H1 (cell line): ENCODE measurements at regions not wholly inside any gene's neighbourhood (a gene's known extent, or its start where the extent isn't known, plus 50 kb on each side); places are given as distances from the start of the nearest gene placed in this dataset.
A peak's percentile ranks its signal among the peaks of the same experiment; 100 is the strongest.

Experiments
- CTCF ChIA-PET: fragments of 300-600 bp; sonication (Branson Sonifier 250); formaldehyde crosslinking; loops from one replicate; lab custom pipeline; 2021; ENCODE audit not compliant: partially characterized antibody; lab: Charles Lee
- POLR2A ChIA-PET: fragments of 300-600 bp; sonication (Branson Sonifier 250); formaldehyde crosslinking; loops from one replicate; lab custom pipeline; 2021; ENCODE audit warnings: inconsistent platforms; ENCODE audit not compliant: partially characterized antibody; lab: Charles Lee
- DNase-seq, 2 experiments: peaks; one replicate each; pipeline versions ENCODE4 v3.0.0 to v3.0.0-alpha.2; 2010 to 2022; ENCODE audit warnings: low spot score in 2 of 2, low read depth in 1 of 2, mixed read lengths in 1 of 2
- FAIRE-seq: peaks from 2 replicates; lab custom pipeline; 2011; peaks lifted over from hg19 to GRCh38; lab: Jason Lieb, UNC
- H2AFZ ChIP-seq: 2 replicates; pipeline ENCODE4 v1.8.1; 2012; ENCODE audit warnings: low read length, inconsistent platforms
- H2AK5ac ChIP-seq: 2 replicates; pipeline ENCODE4 v1.6.1; 2013; ENCODE audit warnings: low read depth, low read length
- H2BK120ac ChIP-seq: replicated peaks from 2 replicates; pipeline ENCODE3; 2013; ENCODE audit warnings: low read depth, low read length, inconsistent platforms
- H2BK12ac ChIP-seq: 2 replicates; pipeline ENCODE4 v1.6.1; 2013; ENCODE audit warnings: low read depth, low read length
- H2BK15ac ChIP-seq: 2 replicates; pipeline ENCODE4 v1.6.1; 2013; ENCODE audit warnings: low read length
- H2BK20ac ChIP-seq: 2 replicates; pipeline ENCODE4 v1.6.1; 2013; ENCODE audit warnings: low read length
- H2BK5ac ChIP-seq: 2 replicates; pipeline ENCODE4 v1.6.1; 2013; ENCODE audit warnings: low read depth, low read length
- H3K14ac ChIP-seq: 2 replicates; pipeline ENCODE4 v1.6.1; 2013; ENCODE audit warnings: inconsistent platforms; ENCODE audit not compliant: insufficient read length
- H3K18ac ChIP-seq: 2 replicates; pipeline ENCODE4 v1.6.1; 2013; ENCODE audit warnings: low read length; ENCODE audit errors: extremely low read depth
- H3K23ac ChIP-seq: 2 replicates; pipeline ENCODE4 v1.6.1; 2013; ENCODE audit warnings: inconsistent platforms; ENCODE audit not compliant: insufficient read length
- H3K23me2 ChIP-seq: 2 replicates; pipeline ENCODE4 v1.6.1; 2013; ENCODE audit warnings: low read depth, low read length
- H3K27ac ChIP-seq: 2 replicates; pipeline ENCODE4 v1.6.1; 2011; ENCODE audit warnings: low read depth, low read length, inconsistent platforms
- H3K27me3 ChIP-seq, 4 experiments: replicated peaks in 1 of 4; 1 replicate in 1 of 4; 2 replicates in 3 of 4; pipeline versions ENCODE4 v1.6.1 to v1.8.1; 2011 to 2013; ENCODE audit warnings: low read length in 3 of 4, mild to moderate bottlenecking in 3 of 4, inconsistent platforms in 2 of 4, mixed read lengths in 2 of 4, moderate library complexity in 1 of 4; ENCODE audit not compliant: control insufficient read depth in 3 of 4, insufficient read depth in 3 of 4; ENCODE audit errors: extremely low read depth in 1 of 4
- H3K36me3 ChIP-seq, 4 experiments: 2 replicates each; pipeline versions ENCODE4 v1.6.1 to v1.8.1; 2011 to 2013; ENCODE audit warnings: mild to moderate bottlenecking in 4 of 4, low read length in 3 of 4, moderate library complexity in 2 of 4, control low read depth in 1 of 4, inconsistent platforms in 1 of 4; ENCODE audit not compliant: insufficient read depth in 4 of 4, control insufficient read depth in 2 of 4
- H3K4ac ChIP-seq: replicated peaks from 2 replicates; pipeline ENCODE3; 2013; ENCODE audit warnings: low read length, low read depth, mixed read lengths, inconsistent platforms; ENCODE audit not compliant: insufficient read length
- H3K4me1 ChIP-seq, 4 experiments: replicated peaks in 1 of 4; 1 replicate in 1 of 4; 2 replicates in 3 of 4; pipeline versions ENCODE4 v1.6.1 to v1.8.1; 2011 to 2013; ENCODE audit warnings: low read length in 3 of 4, inconsistent platforms in 2 of 4, mixed read lengths in 1 of 4; ENCODE audit not compliant: insufficient read depth in 4 of 4, control insufficient read depth in 3 of 4
- H3K4me2 ChIP-seq, 2 experiments: 2 replicates each; pipeline versions ENCODE4 v1.6.1 to v1.8.1; 2011 to 2013; ENCODE audit warnings: low read depth in 2 of 2, low read length in 2 of 2, control low read depth in 1 of 2, inconsistent platforms in 1 of 2, mild to moderate bottlenecking in 1 of 2; ENCODE audit not compliant: insufficient read depth in 1 of 2
- H3K4me3 ChIP-seq, 4 experiments: fragments of 200-600, 300-600 bp in 1 of 4; sonication (generic), shearing (Covaris generic), sonication (Bioruptor Twin) in 1 of 4; 2 replicates each; pipeline versions ENCODE4 v1.5.1 to v1.8.1; 2011 to 2016; ENCODE audit warnings: low read length in 4 of 4, low read depth in 3 of 4, control low read depth in 2 of 4, inconsistent platforms in 2 of 4, mild to moderate bottlenecking in 2 of 4, mixed read lengths in 1 of 4, moderate library complexity in 1 of 4; ENCODE audit not compliant: insufficient read depth in 2 of 4; ENCODE audit errors: extremely low read depth in 1 of 4
- H3K56ac ChIP-seq: replicated peaks from 2 replicates; pipeline ENCODE3; 2013; ENCODE audit warnings: low read depth, mild to moderate bottlenecking, mixed read lengths, low read length, inconsistent platforms; ENCODE audit not compliant: insufficient read length
- H3K79me1 ChIP-seq: 2 replicates; pipeline ENCODE4 v1.6.1; 2013; ENCODE audit warnings: low read depth, low read length, control low read depth
- H3K79me2 ChIP-seq, 2 experiments: 2 replicates each; pipeline versions ENCODE4 v1.6.1 to v1.8.1; 2012 to 2013; ENCODE audit warnings: low read length in 2 of 2, mild to moderate bottlenecking in 2 of 2, inconsistent platforms in 1 of 2; ENCODE audit not compliant: insufficient read depth in 2 of 2, control insufficient read depth in 1 of 2
- H3K9ac ChIP-seq, 4 experiments: replicated peaks in 1 of 4; 1 replicate in 1 of 4; 2 replicates in 3 of 4; pipeline versions ENCODE4 v1.6.1 to v1.8.1; 2011 to 2013; ENCODE audit warnings: low read depth in 3 of 4, low read length in 3 of 4, control low read depth in 2 of 4, mild to moderate bottlenecking in 2 of 4, moderate library complexity in 2 of 4, inconsistent platforms in 1 of 4; ENCODE audit errors: extremely low read depth in 1 of 4
- H3K9me3 ChIP-seq, 2 experiments: 2 replicates each; pipeline versions ENCODE4 v1.6.1 to v1.8.1; 2012 to 2013; ENCODE audit warnings: mild to moderate bottlenecking in 2 of 2, moderate library complexity in 2 of 2, control low read depth in 1 of 2, inconsistent platforms in 1 of 2, low read depth in 1 of 2, low read length in 1 of 2, mixed read lengths in 1 of 2; ENCODE audit not compliant: insufficient read depth in 2 of 2
- H4K20me1 ChIP-seq, 2 experiments: replicated peaks in 1 of 2; 2 replicates each; pipeline versions ENCODE3 to v1.8.1; 2011 to 2013; ENCODE audit warnings: inconsistent platforms in 2 of 2, low read length in 2 of 2, mild to moderate bottlenecking in 1 of 2; ENCODE audit not compliant: insufficient read depth in 2 of 2, control insufficient read depth in 1 of 2
- H4K5ac ChIP-seq: 2 replicates; pipeline ENCODE4 v1.6.1; 2013; ENCODE audit warnings: low read length, low read depth, mixed read lengths, inconsistent platforms; ENCODE audit not compliant: insufficient read length
- H4K8ac ChIP-seq: 2 replicates; pipeline ENCODE4 v1.8.0; 2013; ENCODE audit warnings: mild to moderate bottlenecking, moderate library complexity, low read length, inconsistent platforms; ENCODE audit not compliant: insufficient read depth; ENCODE audit errors: extremely low read depth
- H4K91ac ChIP-seq: replicated peaks from 2 replicates; pipeline ENCODE3; 2013; ENCODE audit warnings: low read length, mixed read lengths, inconsistent platforms; ENCODE audit not compliant: insufficient read length
- WGBS, 2 experiments: shearing (Covaris generic) in 1 of 2; methylation state at CpG; one replicate each; pipeline versions ENCODE4 v1.1.6 to v1.1.7; 2013 to 2015; ENCODE audit warnings: low lambda C conversion rate in 2 of 2, mixed read lengths in 2 of 2, inconsistent platforms in 1 of 2, low coverage in 1 of 2, missing lambda C conversion rate in 1 of 2; ENCODE audit not compliant: insufficient replicate concordance in 2 of 2, insufficient coverage in 1 of 2, insufficient read length in 1 of 2; ENCODE audit errors: extremely low coverage in 1 of 2, missing lambda C conversion rate in 1 of 2; 5-methylcytosine and 5-hydroxymethylcytosine counted together
- TF ChIP-seq, protein P1 (sequence below): IDR thresholded peaks from 2 replicates; pipeline ENCODE4 v1.6.1; 2011; ENCODE audit warnings: low read length, improper control_type of control experiment

DNA sequence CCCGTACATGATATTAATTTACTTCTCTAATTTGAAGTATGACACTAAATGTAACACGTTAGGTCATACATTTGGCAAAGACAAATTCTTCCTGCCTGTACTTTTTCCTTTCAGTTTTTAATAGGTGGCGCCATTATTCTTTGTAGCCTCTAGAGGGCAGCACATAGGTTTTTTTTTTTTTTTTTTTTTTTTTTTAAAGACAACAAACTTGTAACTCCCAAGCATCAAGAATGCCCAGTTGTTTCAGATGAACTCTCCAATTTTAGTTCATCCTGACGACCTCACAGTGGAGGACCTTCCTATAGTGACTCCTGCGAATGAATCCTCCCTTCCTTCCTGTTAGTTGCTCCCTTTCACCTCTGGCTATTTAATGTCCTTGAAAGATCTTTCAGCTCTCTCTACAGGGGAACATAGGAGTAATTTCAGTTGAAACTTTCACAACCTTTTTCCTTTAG is 139.3 kb upstream of the HDAC9 start:
- no peak overlapping the region for H4K5ac ChIP-seq
- H3K27ac ChIP-seq: no peak overlapping the region
- H2AK5ac ChIP-seq: no peak overlapping the region
- no peaks in the 10 kb centered on the region for H3K79me1 ChIP-seq
- H2BK20ac ChIP-seq: no peak overlapping the region
- H2BK12ac ChIP-seq: no peak overlapping the region
- ChIA-PET CTCF (interaction anchor here (0.6 to 3.8 kb wide), 30 partner anchors 9 to 318 kb away, joined by 3 to 53 read pairs (median 4); partner anchors contain the start of gene HDAC9), POLR2A (interaction anchor here (0.7 kb wide), 1 partner anchor 1861 kb away, joined by 3 read pairs; the partner anchor contains the start of gene MACC1)
- no peak overlapping the region for H3K23ac ChIP-seq
- no peak overlapping the region for H3K4me2 ChIP-seq
- H3K27me3 ChIP-seq: no peaks in the 10 kb centered on the region
- H3K9ac ChIP-seq: no peak overlapping the region
- H3K56ac ChIP-seq: no peak overlapping the region
- FAIRE-seq (no peak), DNase-seq (no peak)
- H4K91ac ChIP-seq: no peak overlapping the region
- H4K8ac ChIP-seq: no peak overlapping the region
- no peak overlapping the region for H2BK5ac ChIP-seq
- no peaks in the 10 kb centered on the region for H3K79me2 ChIP-seq
- no peaks in the 10 kb centered on the region for H3K23me2 ChIP-seq
- H3K4ac ChIP-seq: no peak overlapping the region
- no peak overlapping the region for H3K18ac ChIP-seq
- peak overlapping the region; percentile 99 for H2AFZ ChIP-seq
- H3K14ac ChIP-seq: no peak overlapping the region
- no peaks in the 10 kb centered on the region for H4K20me1 ChIP-seq
- no peak overlapping the region for H2BK120ac ChIP-seq
- WGBS, 2 experiments: 11% methylated on average over 5 of the region's 5 CpGs; no CpG with 5 or more reads in 1 of the 2 experiments
- no peaks in the 10 kb centered on the region for H3K9me3 ChIP-seq
- no peak overlapping the region for H2BK15ac ChIP-seq
- H3K36me3 ChIP-seq: no peaks in the 10 kb centered on the region
- H3K4me3 ChIP-seq: no peak overlapping the region
- H3K4me1 ChIP-seq: no peaks in the 10 kb centered on the region; a peak in 1 of 7 replicates
- TF ChIP-seq, protein P1, sequence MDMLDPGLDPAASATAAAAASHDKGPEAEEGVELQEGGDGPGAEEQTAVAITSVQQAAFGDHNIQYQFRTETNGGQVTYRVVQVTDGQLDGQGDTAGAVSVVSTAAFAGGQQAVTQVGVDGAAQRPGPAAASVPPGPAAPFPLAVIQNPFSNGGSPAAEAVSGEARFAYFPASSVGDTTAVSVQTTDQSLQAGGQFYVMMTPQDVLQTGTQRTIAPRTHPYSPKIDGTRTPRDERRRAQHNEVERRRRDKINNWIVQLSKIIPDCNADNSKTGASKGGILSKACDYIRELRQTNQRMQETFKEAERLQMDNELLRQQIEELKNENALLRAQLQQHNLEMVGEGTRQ: no peak
